ENCODE measurements at regions not wholly inside any gene's neighbourhood (a gene's known extent, or its start where the extent isn't known, plus 50 kb on each side); places are given as distances from the start of the nearest gene placed in this dataset.
A peak's percentile ranks its signal among the peaks of the same experiment; 100 is the strongest.

DNA sequence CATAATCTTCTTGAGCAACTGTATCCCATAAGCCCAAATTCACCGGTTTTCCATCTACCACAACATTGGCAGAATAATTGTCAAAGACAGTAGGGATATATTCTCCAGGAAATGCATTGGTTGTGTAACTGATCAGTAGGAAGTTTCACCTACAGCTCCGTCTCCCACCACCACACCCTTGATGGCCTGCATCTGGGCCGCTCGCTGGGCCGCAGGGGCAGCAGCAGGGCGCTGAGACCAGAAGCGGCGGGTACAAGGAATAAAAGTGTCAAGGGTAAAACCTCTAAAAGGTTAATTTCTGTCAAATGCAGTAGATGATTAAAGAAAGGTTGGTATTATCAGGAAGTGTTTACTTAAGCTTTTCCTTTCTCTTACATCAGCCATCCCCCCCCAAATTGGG lies 167.6 kb upstream of the DKK2 start:
- H3K9me3 ChIP-seq, result no peaks in the 10 kb centered on the region
- no peak overlapping the region for H3K4me3 ChIP-seq
- no peak overlapping the region for H3K27ac ChIP-seq
- H3K4me1 ChIP-seq, result no peaks in the 10 kb centered on the region
- no peaks in the 10 kb centered on the region for H3K27me3 ChIP-seq
- H3K36me3 ChIP-seq, result no peaks in the 10 kb centered on the region
- intact Hi-C loops (cut with DNase I), result no loop called here
- no peak for DNase-seq (ENCODE audit: extremely low spot score in 2 of 2)
- TF ChIP-seq, protein P1, sequence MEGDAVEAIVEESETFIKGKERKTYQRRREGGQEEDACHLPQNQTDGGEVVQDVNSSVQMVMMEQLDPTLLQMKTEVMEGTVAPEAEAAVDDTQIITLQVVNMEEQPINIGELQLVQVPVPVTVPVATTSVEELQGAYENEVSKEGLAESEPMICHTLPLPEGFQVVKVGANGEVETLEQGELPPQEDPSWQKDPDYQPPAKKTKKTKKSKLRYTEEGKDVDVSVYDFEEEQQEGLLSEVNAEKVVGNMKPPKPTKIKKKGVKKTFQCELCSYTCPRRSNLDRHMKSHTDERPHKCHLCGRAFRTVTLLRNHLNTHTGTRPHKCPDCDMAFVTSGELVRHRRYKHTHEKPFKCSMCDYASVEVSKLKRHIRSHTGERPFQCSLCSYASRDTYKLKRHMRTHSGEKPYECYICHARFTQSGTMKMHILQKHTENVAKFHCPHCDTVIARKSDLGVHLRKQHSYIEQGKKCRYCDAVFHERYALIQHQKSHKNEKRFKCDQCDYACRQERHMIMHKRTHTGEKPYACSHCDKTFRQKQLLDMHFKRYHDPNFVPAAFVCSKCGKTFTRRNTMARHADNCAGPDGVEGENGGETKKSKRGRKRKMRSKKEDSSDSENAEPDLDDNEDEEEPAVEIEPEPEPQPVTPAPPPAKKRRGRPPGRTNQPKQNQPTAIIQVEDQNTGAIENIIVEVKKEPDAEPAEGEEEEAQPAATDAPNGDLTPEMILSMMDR (IDR thresholded peaks at IDR 0.05), result no peak
- no peak for TF ChIP-seq POLR2AphosphoS5 (IDR thresholded peaks at IDR 0.05; ENCODE audit: insufficient read depth in 1 of 2, low read depth in 1 of 2)
- TF ChIP-seq POLR2A (IDR thresholded peaks at IDR 0.05), result no peak

DNA sequence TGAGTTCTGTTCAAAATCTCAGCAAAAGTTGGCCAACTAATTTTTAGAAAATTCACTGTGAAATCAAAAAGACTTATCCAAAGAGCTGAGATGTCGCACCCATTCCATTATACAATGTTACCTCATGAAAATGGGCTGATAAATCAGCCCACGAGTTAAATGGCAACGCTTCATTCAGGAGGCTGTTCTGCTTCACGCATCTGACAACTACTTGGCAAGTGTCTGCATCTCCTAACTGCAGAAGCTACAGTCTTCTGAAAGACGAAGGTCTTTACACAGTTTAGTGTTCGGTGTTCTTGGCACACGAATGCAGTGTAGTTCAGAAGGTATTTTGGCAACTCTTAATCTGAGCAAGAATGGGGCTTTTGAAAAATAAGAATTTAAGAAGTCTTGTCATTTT lies 166.6 kb upstream of the DKK2 start:
- Histone ChIP-seq H3K27ac (no peak overlapping the region), H3K9me3 (no peaks in the 10 kb centered on the region), H3K27me3 (no peaks in the 10 kb centered on the region), H3K4me1 (no peaks in the 10 kb centered on the region), H3K4me3 (peak overlapping the region in 1 of 2 donors; percentile 7), H3K36me3 (no peaks in the 10 kb centered on the region)
- TF ChIP-seq, protein P1 (IDR thresholded peaks at IDR 0.05), result no peak
- no peak for TF ChIP-seq POLR2A (IDR thresholded peaks at IDR 0.05)
- DNase-seq (ENCODE audit: extremely low spot score in 2 of 2), result no peak
- intact Hi-C loops (cut with DNase I), result no loop called here

DNA sequence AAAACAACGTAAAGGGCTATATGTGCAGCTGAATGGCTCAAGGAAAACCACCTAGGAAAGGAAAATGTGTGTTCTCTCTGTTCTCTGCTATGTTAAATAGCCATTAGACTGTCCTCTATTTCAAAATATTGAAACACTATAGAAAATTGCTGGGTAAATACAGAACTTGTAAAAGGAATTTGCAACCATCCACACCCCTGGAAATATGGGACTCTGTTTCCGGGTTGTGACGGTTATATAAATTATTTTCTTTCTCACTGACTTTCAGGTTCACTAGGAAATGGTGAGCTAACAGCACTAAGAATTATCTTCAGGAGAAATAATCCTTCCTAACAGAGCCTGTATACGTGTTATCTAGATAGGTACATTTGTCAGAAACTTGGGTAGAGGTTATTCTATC lies 161.0 kb upstream of the DKK2 start:
- H3K27ac ChIP-seq, result no peak overlapping the region
- H3K36me3 ChIP-seq, result no peaks in the 10 kb centered on the region
- TF ChIP-seq POLR2A (IDR thresholded peaks at IDR 0.05) (no peak), POLR2AphosphoS5 (IDR thresholded peaks at IDR 0.05; ENCODE audit: insufficient read depth in 1 of 2, low read depth in 1 of 2) (no peak)
- TF ChIP-seq, protein P1 (IDR thresholded peaks at IDR 0.05), result no peak
- no peaks in the 10 kb centered on the region for H3K27me3 ChIP-seq
- intact Hi-C loops (cut with DNase I), result no loop called here
- no peak overlapping the region for H3K4me3 ChIP-seq
- no peak for DNase-seq (ENCODE audit: extremely low spot score in 2 of 2)
- H3K4me1 ChIP-seq, result no peaks in the 10 kb centered on the region
- H3K9me3 ChIP-seq, result no peaks in the 10 kb centered on the region

DNA sequence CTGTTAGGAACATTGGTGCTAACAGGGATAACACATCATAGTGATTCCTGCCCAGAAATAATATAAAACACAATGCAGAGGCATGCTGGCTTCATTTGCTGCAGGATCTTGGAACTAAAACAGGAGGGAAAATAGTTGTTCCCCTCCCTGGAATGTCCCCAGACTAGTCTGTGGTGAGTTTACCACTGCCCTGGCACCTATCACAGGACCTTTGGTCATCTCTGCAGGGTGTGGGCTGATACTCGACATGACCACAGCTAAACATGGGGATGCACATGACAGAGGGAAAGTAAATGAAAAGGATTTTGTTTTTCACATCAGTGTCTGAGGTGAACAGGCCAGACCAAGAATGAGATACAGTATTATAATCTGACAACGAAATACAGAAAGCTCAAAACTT lies 160.2 kb upstream of the DKK2 start:
- Histone ChIP-seq H3K36me3 (no peaks in the 10 kb centered on the region), H3K9me3 (no peaks in the 10 kb centered on the region), H3K27me3 (no peaks in the 10 kb centered on the region), H3K4me3 (no peak overlapping the region), H3K4me1 (no peaks in the 10 kb centered on the region), H3K27ac (no peak overlapping the region)
- TF ChIP-seq POLR2A (IDR thresholded peaks at IDR 0.05), result no peak
- TF ChIP-seq, protein P1 (IDR thresholded peaks at IDR 0.05), result no peak
- no peak for TF ChIP-seq POLR2AphosphoS5 (IDR thresholded peaks at IDR 0.05; ENCODE audit: insufficient read depth in 1 of 2, low read depth in 1 of 2)
- intact Hi-C loops (cut with DNase I), result no loop called here
- DNase-seq (ENCODE audit: extremely low spot score in 2 of 2), result no peak

DNA sequence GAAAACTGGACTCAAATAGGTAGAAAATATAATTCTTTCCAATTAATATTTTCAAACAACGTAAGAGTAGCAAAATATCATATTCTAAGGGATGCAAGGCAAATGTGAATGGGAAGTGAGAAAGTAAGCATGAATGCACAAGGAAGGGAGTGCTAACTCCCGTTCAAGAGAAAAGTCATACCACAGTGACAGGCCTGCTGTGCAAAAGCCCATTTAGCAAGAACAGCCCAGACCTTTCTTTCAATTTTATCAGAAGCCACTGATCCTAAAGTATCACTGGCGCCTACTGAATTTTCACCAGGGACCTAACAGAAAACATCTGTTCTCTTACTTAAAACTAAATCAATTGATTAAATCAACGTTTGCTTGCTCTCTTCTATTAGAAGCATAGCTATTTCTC lies 157.9 kb upstream of the DKK2 start:
- intact Hi-C loops (cut with DNase I), result no loop called here
- TF ChIP-seq, protein P1 (IDR thresholded peaks at IDR 0.05), result no peak
- no peak for TF ChIP-seq POLR2A (IDR thresholded peaks at IDR 0.05)
- no peak for TF ChIP-seq POLR2AphosphoS5 (IDR thresholded peaks at IDR 0.05; ENCODE audit: insufficient read depth in 1 of 2, low read depth in 1 of 2)
- H3K4me3 ChIP-seq, result no peak overlapping the region

More for the DNA sequence above, 157.9 kb upstream of the DKK2 start:
- H3K27me3 ChIP-seq, result no peaks in the 10 kb centered on the region
- no peaks in the 10 kb centered on the region for H3K9me3 ChIP-seq
- no peaks in the 10 kb centered on the region for H3K4me1 ChIP-seq
- DNase-seq (ENCODE audit: extremely low spot score in 2 of 2), result no peak
- no peak overlapping the region for H3K27ac ChIP-seq
- no peaks in the 10 kb centered on the region for H3K36me3 ChIP-seq
